ENCODE measurements at regions not wholly inside any gene's neighbourhood (a gene's known extent, or its start where the extent isn't known, plus 50 kb on each side); places are given as distances from the start of the nearest gene placed in this dataset.
"Not testable (repeated sequence)": the region's sequence is repeated elsewhere in the genome, so short reads cannot be mapped to it uniquely, and the experiment has no call there.

DNA sequence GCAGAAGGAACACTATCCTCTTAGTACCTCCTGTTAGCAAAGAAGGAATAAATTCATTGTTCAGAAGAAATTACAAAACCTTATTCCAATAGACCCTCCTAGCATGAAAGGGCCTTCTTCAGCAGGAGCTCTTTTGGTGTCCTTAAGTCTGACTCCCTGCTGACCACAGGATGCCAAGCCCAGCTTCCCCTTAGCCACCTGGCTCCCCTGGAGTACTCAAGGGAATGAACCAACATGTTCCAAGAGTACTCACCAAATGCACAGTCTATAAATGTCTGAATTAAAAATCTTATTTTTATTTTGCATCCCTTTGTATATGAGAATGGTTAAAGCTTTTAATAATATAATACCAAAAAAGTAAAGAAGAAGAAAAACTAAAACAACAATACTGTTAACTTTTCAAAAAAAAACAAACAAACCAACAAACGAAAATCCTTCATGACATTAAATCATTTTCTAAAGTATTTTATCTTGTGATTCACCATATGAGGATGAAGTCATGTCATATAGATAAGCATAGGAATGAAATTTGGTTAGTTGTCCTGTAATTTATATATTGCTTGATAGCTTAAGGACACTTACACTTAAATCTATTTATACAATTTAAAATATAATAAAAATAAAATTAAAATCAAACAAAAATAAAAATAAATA, 1355.1 kb downstream of the HACE1 start:
- Histone ChIP-seq H3K27ac (ENCODE audit: low read depth, low read length, poor library complexity, severe bottlenecking) (no peak overlapping the region), H3F3A (ENCODE audit: insufficient read depth, low read length) (no peaks in the 10 kb centered on the region), H3K4me3 (ENCODE audit: low read depth, low read length, poor library complexity, severe bottlenecking) (no peak overlapping the region), H3K36me3 (ENCODE audit: insufficient read depth, low read length) (no peaks in the 10 kb centered on the region), H3K9me2 (ENCODE audit: low read depth, low read length) (no peaks in the 10 kb centered on the region), H3K9me3 (ENCODE audit: low read length) (no peaks in the 10 kb centered on the region), H4K20me1 (ENCODE audit: insufficient read depth, low read length) (no peaks in the 10 kb centered on the region), H3K79me2 (ENCODE audit: insufficient read depth, low read length) (no peaks in the 10 kb centered on the region), H3K9ac (ENCODE audit: low read length) (no peak overlapping the region), H3K27me3 (ENCODE audit: insufficient read depth, low read length) (no peaks in the 10 kb centered on the region), H2AFZ (ENCODE audit: low read length) (no peak overlapping the region), H3K4me2 (ENCODE audit: low read length) (no peak overlapping the region), H3K4me1 (ENCODE audit: insufficient read depth, low read length, severe bottlenecking) (no peaks in the 10 kb centered on the region)
- TF ChIP-seq, protein P1, sequence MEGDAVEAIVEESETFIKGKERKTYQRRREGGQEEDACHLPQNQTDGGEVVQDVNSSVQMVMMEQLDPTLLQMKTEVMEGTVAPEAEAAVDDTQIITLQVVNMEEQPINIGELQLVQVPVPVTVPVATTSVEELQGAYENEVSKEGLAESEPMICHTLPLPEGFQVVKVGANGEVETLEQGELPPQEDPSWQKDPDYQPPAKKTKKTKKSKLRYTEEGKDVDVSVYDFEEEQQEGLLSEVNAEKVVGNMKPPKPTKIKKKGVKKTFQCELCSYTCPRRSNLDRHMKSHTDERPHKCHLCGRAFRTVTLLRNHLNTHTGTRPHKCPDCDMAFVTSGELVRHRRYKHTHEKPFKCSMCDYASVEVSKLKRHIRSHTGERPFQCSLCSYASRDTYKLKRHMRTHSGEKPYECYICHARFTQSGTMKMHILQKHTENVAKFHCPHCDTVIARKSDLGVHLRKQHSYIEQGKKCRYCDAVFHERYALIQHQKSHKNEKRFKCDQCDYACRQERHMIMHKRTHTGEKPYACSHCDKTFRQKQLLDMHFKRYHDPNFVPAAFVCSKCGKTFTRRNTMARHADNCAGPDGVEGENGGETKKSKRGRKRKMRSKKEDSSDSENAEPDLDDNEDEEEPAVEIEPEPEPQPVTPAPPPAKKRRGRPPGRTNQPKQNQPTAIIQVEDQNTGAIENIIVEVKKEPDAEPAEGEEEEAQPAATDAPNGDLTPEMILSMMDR (IDR thresholded peaks at IDR 0.05; ENCODE audit: low read length): no peak
- no peak for TF ChIP-seq EZH2 (IDR thresholded peaks at IDR 0.05; ENCODE audit: borderline replicate concordance, low read length)

DNA sequence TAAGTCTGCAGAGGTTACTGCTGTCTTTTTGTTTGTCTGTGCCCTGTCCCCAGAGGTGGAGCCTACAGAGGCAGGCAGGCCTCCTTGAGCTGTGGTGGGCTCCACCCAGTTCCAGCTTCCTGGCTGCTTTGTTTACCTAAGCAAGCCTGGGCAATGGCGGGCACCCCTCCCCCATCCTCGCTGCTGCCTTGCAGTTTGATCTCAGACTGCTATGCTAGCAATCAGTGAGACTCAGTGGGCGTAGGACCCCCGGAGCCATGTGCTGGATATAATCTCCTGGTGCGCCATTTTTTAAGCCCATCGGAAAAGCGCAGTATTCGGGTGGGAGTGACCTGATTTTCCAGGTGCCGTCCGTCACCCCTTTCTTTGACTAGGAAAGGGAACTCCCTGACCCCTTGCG, 1363.1 kb downstream of the HACE1 start:
- not testable (repeated sequence) for H3K4me2 ChIP-seq (ENCODE audit: low read length); H3K9me2 ChIP-seq (ENCODE audit: low read depth, low read length); H3K36me3 ChIP-seq (ENCODE audit: insufficient read depth, low read length); H3K9ac ChIP-seq (ENCODE audit: low read length); H3K4me1 ChIP-seq (ENCODE audit: insufficient read depth, low read length, severe bottlenecking); H3K27me3 ChIP-seq (ENCODE audit: insufficient read depth, low read length); H3K9me3 ChIP-seq (ENCODE audit: low read length); H3K79me2 ChIP-seq (ENCODE audit: insufficient read depth, low read length); H3K4me3 ChIP-seq (ENCODE audit: low read depth, low read length, poor library complexity, severe bottlenecking); H4K20me1 ChIP-seq (ENCODE audit: insufficient read depth, low read length); H3K27ac ChIP-seq (ENCODE audit: low read depth, low read length, poor library complexity, severe bottlenecking); H3F3A ChIP-seq (ENCODE audit: insufficient read depth, low read length); H2AFZ ChIP-seq (ENCODE audit: low read length)

DNA sequence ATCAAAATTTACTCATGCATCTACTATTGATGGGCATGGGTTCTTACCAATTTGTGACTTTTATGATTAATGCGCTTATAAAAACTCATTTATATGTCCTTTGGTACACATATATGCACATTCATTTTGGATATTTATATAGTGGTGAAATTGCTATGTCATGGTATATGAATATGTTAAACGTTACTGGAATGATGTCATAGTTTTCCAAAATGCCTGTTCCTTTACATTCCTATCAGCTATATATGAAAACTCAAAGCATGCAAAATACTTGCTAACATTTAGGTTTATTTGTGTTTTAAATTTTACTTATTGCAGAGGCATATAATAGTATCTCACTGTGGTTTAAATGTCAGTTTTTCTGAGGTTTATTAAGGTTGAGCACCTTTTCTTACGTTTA, 1403.1 kb downstream of the HACE1 start:
- TF ChIP-seq EZH2 (IDR thresholded peaks at IDR 0.05; ENCODE audit: borderline replicate concordance, low read length): no peak
- TF ChIP-seq, protein P1 (IDR thresholded peaks at IDR 0.05; ENCODE audit: low read length): no peak
- no peak overlapping the region for H3K4me3 ChIP-seq (ENCODE audit: low read depth, low read length, poor library complexity, severe bottlenecking)

DNA sequence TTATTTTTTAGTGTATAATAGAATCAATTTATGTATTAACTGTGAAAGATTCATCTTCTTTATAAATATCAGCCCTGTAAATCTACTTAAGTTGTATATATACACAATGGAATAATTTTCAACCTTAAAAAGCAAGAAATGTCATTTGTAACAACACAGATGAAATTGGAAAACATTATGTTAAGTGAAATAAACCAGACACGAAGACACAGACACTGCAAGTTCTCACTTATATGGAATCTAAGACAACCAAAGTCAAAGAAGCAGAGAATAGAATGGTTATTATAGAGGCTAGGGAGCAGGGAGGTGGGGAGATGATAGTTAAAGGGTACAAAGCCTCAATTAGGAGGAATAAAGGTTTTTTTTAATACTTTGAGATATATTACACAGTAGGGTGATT, 1404.4 kb downstream of the HACE1 start:
- Histone ChIP-seq H3K27me3 (ENCODE audit: insufficient read depth, low read length) (no peaks in the 10 kb centered on the region), H3K4me3 (ENCODE audit: low read depth, low read length, poor library complexity, severe bottlenecking) (no peak overlapping the region), H3K9ac (ENCODE audit: low read length) (no peak overlapping the region), H3K9me2 (ENCODE audit: low read depth, low read length) (peaks cover 4% of the 10 kb centered on the region; the same call in 1 of the 2 replicates), H4K20me1 (ENCODE audit: insufficient read depth, low read length) (no peaks in the 10 kb centered on the region), H3F3A (ENCODE audit: insufficient read depth, low read length) (no peaks in the 10 kb centered on the region), H3K9me3 (ENCODE audit: low read length) (no peaks in the 10 kb centered on the region), H3K27ac (ENCODE audit: low read depth, low read length, poor library complexity, severe bottlenecking) (no peak overlapping the region), H3K36me3 (ENCODE audit: insufficient read depth, low read length) (no peaks in the 10 kb centered on the region), H2AFZ (ENCODE audit: low read length) (no peak overlapping the region), H3K4me1 (ENCODE audit: insufficient read depth, low read length, severe bottlenecking) (no peaks in the 10 kb centered on the region), H3K4me2 (ENCODE audit: low read length) (no peak overlapping the region), H3K79me2 (ENCODE audit: insufficient read depth, low read length) (no peaks in the 10 kb centered on the region)
- no peak for TF ChIP-seq EZH2 (IDR thresholded peaks at IDR 0.05; ENCODE audit: borderline replicate concordance, low read length)
- TF ChIP-seq, protein P1 (IDR thresholded peaks at IDR 0.05; ENCODE audit: low read length): no peak

More for the DNA sequence above, 1403.1 kb downstream of the HACE1 start:
- Histone ChIP-seq H3K9me2 (ENCODE audit: low read depth, low read length) (peaks cover 4% of the 10 kb centered on the region; the same call in 1 of the 2 replicates), H4K20me1 (ENCODE audit: insufficient read depth, low read length) (no peaks in the 10 kb centered on the region), H3K9me3 (ENCODE audit: low read length) (no peaks in the 10 kb centered on the region), H3K79me2 (ENCODE audit: insufficient read depth, low read length) (no peaks in the 10 kb centered on the region), H3K9ac (ENCODE audit: low read length) (no peak overlapping the region), H3K36me3 (ENCODE audit: insufficient read depth, low read length) (no peaks in the 10 kb centered on the region), H3F3A (ENCODE audit: insufficient read depth, low read length) (no peaks in the 10 kb centered on the region), H2AFZ (ENCODE audit: low read length) (no peak overlapping the region), H3K27me3 (ENCODE audit: insufficient read depth, low read length) (no peaks in the 10 kb centered on the region), H3K4me2 (ENCODE audit: low read length) (no peak overlapping the region), H3K27ac (ENCODE audit: low read depth, low read length, poor library complexity, severe bottlenecking) (no peak overlapping the region), H3K4me1 (ENCODE audit: insufficient read depth, low read length, severe bottlenecking) (no peaks in the 10 kb centered on the region)

Measured in OCI-LY1 (cell line).